ENCODE measurements at regions not wholly inside any gene's neighbourhood (a gene's known extent, or its start where the extent isn't known, plus 50 kb on each side); places are given as distances from the start of the nearest gene placed in this dataset.

DNA sequence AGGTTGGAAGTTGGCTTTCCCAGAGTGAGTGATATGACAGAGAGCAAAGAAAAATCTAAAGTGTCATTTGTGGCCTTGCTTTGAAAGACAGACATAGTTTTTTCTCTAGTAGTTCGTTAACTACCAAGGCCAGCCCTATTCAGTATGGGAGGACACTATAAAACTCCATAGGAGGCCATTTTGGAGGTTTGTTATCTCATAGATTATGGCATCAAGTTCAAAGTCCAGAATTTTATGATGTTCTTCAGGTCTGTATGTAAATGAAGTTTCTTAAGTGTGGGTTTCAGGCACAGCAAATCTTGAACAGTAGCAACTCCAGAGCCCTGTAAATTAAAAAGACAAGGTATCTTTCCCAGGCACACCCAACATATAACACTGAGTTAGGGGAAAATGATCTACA lies 437.1 kb downstream of the PLPP3 start:
- H3K4me3 Mint-ChIP-seq = no peak overlapping the region
- H3K27ac Mint-ChIP-seq = no peak overlapping the region
- peaks cover 8% of the 10 kb centered on the region for H3K9me3 Mint-ChIP-seq
- H3K4me1 Mint-ChIP-seq (ENCODE audit: unreplicated experiment) = peaks cover 5% of the 10 kb centered on the region
- peaks cover 4% of the 10 kb centered on the region for H3K27me3 Mint-ChIP-seq
- no peak for DNase-seq (ENCODE audit: extremely low spot score, unreplicated experiment)
- no peaks in the 10 kb centered on the region for H3K36me3 Mint-ChIP-seq
- TF ChIP-seq, protein P1, sequence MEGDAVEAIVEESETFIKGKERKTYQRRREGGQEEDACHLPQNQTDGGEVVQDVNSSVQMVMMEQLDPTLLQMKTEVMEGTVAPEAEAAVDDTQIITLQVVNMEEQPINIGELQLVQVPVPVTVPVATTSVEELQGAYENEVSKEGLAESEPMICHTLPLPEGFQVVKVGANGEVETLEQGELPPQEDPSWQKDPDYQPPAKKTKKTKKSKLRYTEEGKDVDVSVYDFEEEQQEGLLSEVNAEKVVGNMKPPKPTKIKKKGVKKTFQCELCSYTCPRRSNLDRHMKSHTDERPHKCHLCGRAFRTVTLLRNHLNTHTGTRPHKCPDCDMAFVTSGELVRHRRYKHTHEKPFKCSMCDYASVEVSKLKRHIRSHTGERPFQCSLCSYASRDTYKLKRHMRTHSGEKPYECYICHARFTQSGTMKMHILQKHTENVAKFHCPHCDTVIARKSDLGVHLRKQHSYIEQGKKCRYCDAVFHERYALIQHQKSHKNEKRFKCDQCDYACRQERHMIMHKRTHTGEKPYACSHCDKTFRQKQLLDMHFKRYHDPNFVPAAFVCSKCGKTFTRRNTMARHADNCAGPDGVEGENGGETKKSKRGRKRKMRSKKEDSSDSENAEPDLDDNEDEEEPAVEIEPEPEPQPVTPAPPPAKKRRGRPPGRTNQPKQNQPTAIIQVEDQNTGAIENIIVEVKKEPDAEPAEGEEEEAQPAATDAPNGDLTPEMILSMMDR (conservative IDR thresholded peaks at IDR 0.05) = no peak

DNA sequence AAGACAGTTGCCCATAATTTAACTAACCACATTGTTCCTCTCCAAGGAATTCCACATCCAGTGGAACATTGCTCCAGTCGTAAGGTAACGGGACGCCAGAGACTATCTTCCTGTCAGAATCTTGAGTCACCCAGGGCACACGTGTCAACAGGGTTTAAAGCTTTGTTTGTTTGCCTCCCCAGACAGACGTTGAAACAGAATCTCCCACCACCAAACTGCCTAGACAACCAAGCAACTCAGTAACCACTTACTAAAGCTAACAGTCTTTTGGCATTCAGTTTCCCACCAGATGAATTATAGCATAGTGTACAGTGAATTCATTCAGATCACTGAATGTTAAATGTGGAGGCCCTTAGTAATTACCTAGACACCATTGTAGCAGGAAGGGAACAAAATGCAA lies 439.5 kb downstream of the PLPP3 start:
- H3K27me3 Mint-ChIP-seq = peaks cover 7% of the 10 kb centered on the region
- H3K9me3 Mint-ChIP-seq = peaks cover 8% of the 10 kb centered on the region
- no peaks in the 10 kb centered on the region for H3K36me3 Mint-ChIP-seq
- H3K4me3 Mint-ChIP-seq = no peak overlapping the region
- TF ChIP-seq, protein P1 (conservative IDR thresholded peaks at IDR 0.05) = no peak
- peaks cover 11% of the 10 kb centered on the region for H3K4me1 Mint-ChIP-seq (ENCODE audit: unreplicated experiment)
- H3K27ac Mint-ChIP-seq = no peak overlapping the region
- no peak for DNase-seq (ENCODE audit: extremely low spot score, unreplicated experiment)

- Mint-ChIP-seq H3K4me1 (ENCODE audit: unreplicated experiment) (peaks cover 6% of the 10 kb centered on the region), H3K27me3 (peaks cover 4% of the 10 kb centered on the region), H3K36me3 (no peaks in the 10 kb centered on the region), H3K9me3 (peaks cover 4% of the 10 kb centered on the region), H3K27ac (peak overlapping the region; percentile 45), H3K4me3 (no peak overlapping the region)
- TF ChIP-seq, protein P1 (conservative IDR thresholded peaks at IDR 0.05) = no peak
- DNase-seq (ENCODE audit: extremely low spot score, unreplicated experiment) = no peak
Measured at GRCh38 chr1:56137521-56138505, 441.6 kb downstream of the PLPP3 start.

DNA sequence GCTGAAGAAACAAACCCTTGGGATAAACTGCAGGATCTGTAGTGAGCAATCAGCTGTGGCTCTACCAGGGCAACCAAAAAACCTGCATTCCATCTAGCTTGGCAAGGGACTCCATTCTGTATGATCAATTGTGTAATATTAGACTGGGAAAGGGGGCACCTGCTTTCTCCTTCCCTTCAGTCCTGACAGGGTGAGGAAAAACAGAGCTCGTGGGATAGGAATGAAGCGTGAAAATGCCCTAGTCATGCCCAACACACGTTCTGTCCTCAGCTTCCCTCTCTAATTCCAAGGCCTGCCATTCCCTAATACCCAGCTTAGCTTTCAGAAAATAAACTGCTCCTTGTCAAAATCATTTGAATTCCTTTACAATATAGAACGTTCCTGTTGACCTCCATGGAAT lies 442.3 kb downstream of the PLPP3 start:
- Mint-ChIP-seq H3K27ac (no peak overlapping the region), H3K9me3 (peaks cover 3% of the 10 kb centered on the region), H3K36me3 (no peaks in the 10 kb centered on the region), H3K4me3 (no peak overlapping the region), H3K4me1 (ENCODE audit: unreplicated experiment) (peaks cover 6% of the 10 kb centered on the region), H3K27me3 (peaks cover 4% of the 10 kb centered on the region)
- TF ChIP-seq, protein P1 (conservative IDR thresholded peaks at IDR 0.05) = no peak
- DNase-seq (ENCODE audit: extremely low spot score, unreplicated experiment) = no peak

DNA sequence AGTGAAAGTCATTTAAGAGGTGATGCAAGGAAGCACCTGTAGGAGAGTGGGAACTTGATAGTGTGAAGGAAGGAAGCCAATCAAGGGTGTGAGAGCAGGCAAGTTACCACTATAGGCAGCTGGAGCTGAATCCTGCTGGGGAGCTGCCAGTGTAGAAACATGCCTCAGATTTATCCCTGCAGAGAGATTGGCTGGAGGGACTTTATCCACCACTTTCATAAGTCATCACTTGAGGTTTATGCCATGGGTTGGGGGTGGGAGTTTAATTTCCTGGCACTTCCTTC lies 443.6 kb downstream of the PLPP3 start:
- TF ChIP-seq, protein P1 (conservative IDR thresholded peaks at IDR 0.05) = no peak
- H3K9me3 Mint-ChIP-seq = no peaks in the 10 kb centered on the region
- no peak for DNase-seq (ENCODE audit: extremely low spot score, unreplicated experiment)
- H3K27ac Mint-ChIP-seq = no peak overlapping the region
- H3K4me1 Mint-ChIP-seq (ENCODE audit: unreplicated experiment) = peaks cover 6% of the 10 kb centered on the region
- peaks cover 4% of the 10 kb centered on the region for H3K27me3 Mint-ChIP-seq
- H3K36me3 Mint-ChIP-seq = no peaks in the 10 kb centered on the region
- H3K4me3 Mint-ChIP-seq = no peak overlapping the region
